Kidney epithelial cell (primary cell): ENCODE measurements at regions not wholly inside any gene's neighbourhood (a gene's known extent, or its start where the extent isn't known, plus 50 kb on each side); places are given as distances from the start of the nearest gene placed in this dataset.

Experiments used
- DNase-seq: peaks from one replicate; pipeline ENCODE4 v3.0.0-alpha.2; 2010; ENCODE audit warnings: low read depth
- H3K27me3 ChIP-seq: 2 replicates; pipeline ENCODE4 v1.6.0; 2011; ENCODE audit warnings: low read length; ENCODE audit not compliant: control insufficient read depth, insufficient read depth
- H3K36me3 ChIP-seq: 2 replicates; pipeline ENCODE4 v1.5.1; 2011; ENCODE audit warnings: low read length; ENCODE audit not compliant: control insufficient read depth, insufficient read depth
- H3K4me3 ChIP-seq: 2 replicates; pipeline ENCODE4 v1.5.1; 2011; ENCODE audit warnings: low read depth, mild to moderate bottlenecking, control low read depth, low read length
- CTCF ChIP-seq: IDR thresholded peaks from 2 replicates; pipeline ENCODE4 v1.5.1; 2011; ENCODE audit warnings: mild to moderate bottlenecking, moderate library complexity, low read length, control low read depth, inconsistent platforms; ENCODE audit not compliant: insufficient read depth, poor library complexity, severe bottlenecking

- Histone ChIP-seq H3K27me3 (no peaks in the 10 kb centered on the region), H3K36me3 (no peaks in the 10 kb centered on the region), H3K4me3 (no peak overlapping the region)
- DNase-seq, result no peak
- no peak for TF ChIP-seq CTCF
Observed at GRCh38 chr2:40544072-40544471, 92.2 kb upstream of the SLC8A1 start.

- no peak for DNase-seq
- TF ChIP-seq CTCF, result no peak
- Histone ChIP-seq H3K36me3 (no peaks in the 10 kb centered on the region), H3K27me3 (no peaks in the 10 kb centered on the region), H3K4me3 (no peak overlapping the region)
Observed at GRCh38 chr2:40545645-40546044, 93.8 kb upstream of the SLC8A1 start.

- no peak for TF ChIP-seq CTCF
- DNase-seq, result no peak
- H3K36me3 ChIP-seq, result no peaks in the 10 kb centered on the region
- no peaks in the 10 kb centered on the region for H3K27me3 ChIP-seq
- no peak overlapping the region for H3K4me3 ChIP-seq
Observed at GRCh38 chr2:40546439-40547191, 94.7 kb upstream of the SLC8A1 start.

- Histone ChIP-seq H3K27me3 (no peaks in the 10 kb centered on the region), H3K4me3 (no peak overlapping the region), H3K36me3 (no peaks in the 10 kb centered on the region)
- no peak for DNase-seq
- TF ChIP-seq CTCF, result no peak
Observed at GRCh38 chr2:40548521-40548920, 96.6 kb upstream of the SLC8A1 start.

GRCh38 chr2:40550085-40550484 lies 98.2 kb upstream of the SLC8A1 start:
- DNase-seq, result no peak
- no peak for TF ChIP-seq CTCF
- no peaks in the 10 kb centered on the region for H3K36me3 ChIP-seq
- H3K4me3 ChIP-seq, result no peak overlapping the region
- no peaks in the 10 kb centered on the region for H3K27me3 ChIP-seq

GRCh38 chr2:40551081-40551480 lies 99.2 kb upstream of the SLC8A1 start:
- no peak for TF ChIP-seq CTCF
- no peaks in the 10 kb centered on the region for H3K36me3 ChIP-seq
- no peak overlapping the region for H3K4me3 ChIP-seq
- H3K27me3 ChIP-seq, result no peaks in the 10 kb centered on the region
- DNase-seq, result no peak
